Stromal cell of bone marrow (primary cell): ENCODE measurements at regions not wholly inside any gene's neighbourhood (a gene's known extent, or its start where the extent isn't known, plus 50 kb on each side); places are given as distances from the start of the nearest gene placed in this dataset.
"Not testable (repeated sequence)": the region's sequence is repeated elsewhere in the genome, so short reads cannot be mapped to it uniquely, and the experiment has no call there.

Source experiments
- DNase-seq: peaks from one replicate; pipeline ENCODE4 v3.0.0-alpha.2; 2012; ENCODE audit warnings: low read depth

- no peak for DNase-seq
Measured at GRCh38 chr6:27854421-27854820, 57.8 kb downstream of the OR2B2 start.

- no peak for DNase-seq
Measured at GRCh38 chr6:27851440-27851839, 60.8 kb downstream of the OR2B2 start.

- not testable (repeated sequence) for DNase-seq
Measured at GRCh38 chr6:27849001-27849400, 63.2 kb downstream of the OR2B2 start.

GRCh38 chr6:27847706-27848105, 64.5 kb downstream of the OR2B2 start:
- DNase-seq, result no peak

GRCh38 chr6:27840572-27840971, 71.6 kb downstream of the OR2B2 start:
- no peak for DNase-seq

GRCh38 chr6:27839626-27840475, 72.3 kb downstream of the OR2B2 start:
- DNase-seq, result peak; percentile 87

GRCh38 chr6:27838945-27839625, 73.1 kb downstream of the OR2B2 start:
- DNase-seq, result no peak

- DNase-seq, result peak; percentile 97
Measured at GRCh38 chr6:27838058-27838944, 73.9 kb downstream of the OR2B2 start.

GRCh38 chr6:27837625-27838057, 74.6 kb downstream of the OR2B2 start:
- no peak for DNase-seq

GRCh38 chr6:27836783-27837624, 75.2 kb downstream of the OR2B2 start:
- DNase-seq, result peak; percentile 73

- no peak for DNase-seq
Measured at GRCh38 chr6:27836141-27836782, 75.9 kb downstream of the OR2B2 start.

GRCh38 chr6:27834879-27835549, 77.2 kb downstream of the OR2B2 start:
- no peak for DNase-seq

- no peak for DNase-seq
Measured at GRCh38 chr6:27834384-27834783, 77.8 kb downstream of the OR2B2 start.

- peak; percentile 36 for DNase-seq
Measured at GRCh38 chr6:27831434-27832081, 80.6 kb downstream of the OR2B2 start.

- not testable (repeated sequence) for DNase-seq
Measured at GRCh38 chr6:27830600-27831433, 81.4 kb downstream of the OR2B2 start.

GRCh38 chr6:27830212-27830599, 82.0 kb downstream of the OR2B2 start:
- no peak for DNase-seq

GRCh38 chr6:27829453-27830211, 82.6 kb downstream of the OR2B2 start:
- DNase-seq, result no peak

- DNase-seq, result not testable (repeated sequence)
Measured at GRCh38 chr6:27827477-27827876, 84.7 kb downstream of the OR2B2 start.
